ENCODE measurements at regions not wholly inside any gene's neighbourhood (a gene's known extent, or its start where the extent isn't known, plus 50 kb on each side); places are given as distances from the start of the nearest gene placed in this dataset.
A peak's percentile ranks its signal among the peaks of the same experiment; 100 is the strongest.

DNA sequence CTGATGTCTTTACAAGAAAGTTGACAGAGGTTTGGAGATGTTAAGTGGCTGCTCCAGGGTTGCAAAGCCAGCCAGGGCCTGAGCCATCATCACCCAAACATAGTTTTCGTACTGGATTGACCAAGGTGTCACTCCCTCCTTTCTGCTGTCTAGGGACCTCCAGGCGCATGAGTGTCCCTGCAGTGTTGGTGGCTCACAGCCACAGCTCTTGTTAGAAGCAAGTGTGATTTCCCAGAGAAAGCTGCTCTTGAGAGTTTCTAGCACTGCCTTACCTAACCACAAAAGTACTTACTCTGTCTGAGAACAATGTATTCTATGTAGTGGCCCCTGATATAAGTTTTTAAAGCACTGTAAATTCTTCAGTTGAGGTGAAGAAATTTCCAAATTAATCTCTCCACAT, 144.1 kb downstream of the SOX2 start:
- no peak overlapping the region for H3K27ac ChIP-seq
- TF ChIP-seq, protein P1, sequence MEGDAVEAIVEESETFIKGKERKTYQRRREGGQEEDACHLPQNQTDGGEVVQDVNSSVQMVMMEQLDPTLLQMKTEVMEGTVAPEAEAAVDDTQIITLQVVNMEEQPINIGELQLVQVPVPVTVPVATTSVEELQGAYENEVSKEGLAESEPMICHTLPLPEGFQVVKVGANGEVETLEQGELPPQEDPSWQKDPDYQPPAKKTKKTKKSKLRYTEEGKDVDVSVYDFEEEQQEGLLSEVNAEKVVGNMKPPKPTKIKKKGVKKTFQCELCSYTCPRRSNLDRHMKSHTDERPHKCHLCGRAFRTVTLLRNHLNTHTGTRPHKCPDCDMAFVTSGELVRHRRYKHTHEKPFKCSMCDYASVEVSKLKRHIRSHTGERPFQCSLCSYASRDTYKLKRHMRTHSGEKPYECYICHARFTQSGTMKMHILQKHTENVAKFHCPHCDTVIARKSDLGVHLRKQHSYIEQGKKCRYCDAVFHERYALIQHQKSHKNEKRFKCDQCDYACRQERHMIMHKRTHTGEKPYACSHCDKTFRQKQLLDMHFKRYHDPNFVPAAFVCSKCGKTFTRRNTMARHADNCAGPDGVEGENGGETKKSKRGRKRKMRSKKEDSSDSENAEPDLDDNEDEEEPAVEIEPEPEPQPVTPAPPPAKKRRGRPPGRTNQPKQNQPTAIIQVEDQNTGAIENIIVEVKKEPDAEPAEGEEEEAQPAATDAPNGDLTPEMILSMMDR (conservative IDR thresholded peaks at IDR 0.05), result no peak

DNA sequence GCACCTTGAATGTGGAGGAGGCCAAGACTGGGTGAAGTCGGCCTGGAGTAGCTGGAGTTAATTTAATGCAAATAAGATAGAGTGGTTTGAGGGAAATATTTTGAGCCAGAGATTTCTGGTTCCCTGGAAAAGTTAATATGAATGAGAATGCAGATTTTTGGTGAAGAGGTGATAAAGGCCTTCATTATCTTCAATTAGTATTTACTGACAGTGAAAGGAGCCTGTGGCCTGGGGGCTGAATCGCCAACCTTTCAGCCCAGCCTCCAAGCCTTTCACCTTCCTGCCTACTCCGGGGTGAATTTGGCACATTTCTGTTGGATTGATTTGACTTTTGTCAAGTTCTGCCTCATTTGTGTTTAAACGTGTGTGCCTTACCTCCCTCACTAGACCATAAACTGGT, 147.8 kb downstream of the SOX2 start:
- no peak overlapping the region for H3K27ac ChIP-seq

DNA sequence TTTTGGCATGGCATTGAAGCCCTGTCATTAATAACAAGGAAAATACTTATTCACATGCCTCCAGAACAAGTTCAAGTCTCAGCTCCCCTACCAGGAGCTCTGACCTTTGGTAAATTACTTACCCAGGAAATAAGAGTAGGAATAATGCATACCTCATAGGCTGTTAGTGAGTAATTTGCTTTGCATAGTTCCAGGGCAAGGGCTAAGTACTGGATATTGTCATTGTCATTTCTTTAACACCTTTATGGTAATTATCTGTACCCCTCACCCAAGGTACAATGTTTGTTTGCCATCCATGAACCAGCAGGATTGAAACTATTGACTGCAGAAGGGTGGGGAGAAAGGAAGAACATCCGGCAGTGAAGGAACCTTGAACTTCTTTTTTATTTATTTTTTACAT, 148.5 kb downstream of the SOX2 start:
- TF ChIP-seq, protein P1 (conservative IDR thresholded peaks at IDR 0.05), result no peak
- H3K27ac ChIP-seq, result no peak overlapping the region

More for the DNA sequence above, 147.8 kb downstream of the SOX2 start:
- TF ChIP-seq, protein P1 (conservative IDR thresholded peaks at IDR 0.05), result no peak

DNA sequence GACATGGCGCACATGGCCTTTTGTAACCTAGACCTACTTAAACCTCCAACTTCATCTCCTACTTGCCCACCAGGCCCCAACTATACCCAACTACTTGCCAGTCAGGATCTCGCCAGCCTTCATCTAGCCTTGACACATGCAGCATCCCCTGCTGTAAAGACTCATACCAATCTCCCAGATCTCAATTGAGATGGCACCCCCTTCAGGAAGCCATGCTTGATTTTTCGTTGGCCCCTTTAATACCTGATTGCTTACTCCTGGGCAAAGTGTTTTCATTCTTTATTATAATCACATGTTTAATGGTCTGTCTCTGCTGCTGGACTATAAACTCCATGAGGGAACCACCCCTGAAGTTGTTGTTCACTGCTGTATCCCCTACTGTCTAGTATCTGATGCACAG, 150.8 kb downstream of the SOX2 start:
- TF ChIP-seq, protein P1 (conservative IDR thresholded peaks at IDR 0.05), result no peak
- no peak overlapping the region for H3K27ac ChIP-seq

DNA sequence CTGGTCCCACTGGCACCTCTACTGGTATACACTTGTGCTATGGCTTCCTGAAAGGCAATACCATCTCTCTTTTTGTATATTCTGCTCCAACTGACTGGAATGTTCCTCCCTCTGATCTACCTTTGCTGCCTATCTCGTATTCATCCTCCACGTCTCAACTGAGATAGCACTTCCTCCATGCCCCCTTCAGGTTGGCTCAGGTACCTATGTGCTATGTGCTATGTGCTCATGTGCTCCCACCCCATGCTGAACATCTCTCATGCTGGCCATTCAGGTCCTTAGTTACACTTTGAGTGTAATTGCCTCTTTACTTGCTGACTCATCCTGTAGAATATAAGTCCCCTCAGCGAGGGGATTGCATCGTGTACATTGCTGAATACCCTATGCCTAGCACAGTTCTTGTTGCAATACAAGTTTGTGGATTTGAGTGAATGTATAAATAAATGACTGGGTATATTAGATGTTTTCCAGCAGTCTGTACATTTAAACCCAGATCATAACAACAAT, 156.9 kb downstream of the SOX2 start:
- H3K27ac ChIP-seq, result no peak overlapping the region
- TF ChIP-seq, protein P1 (conservative IDR thresholded peaks at IDR 0.05), result no peak

DNA sequence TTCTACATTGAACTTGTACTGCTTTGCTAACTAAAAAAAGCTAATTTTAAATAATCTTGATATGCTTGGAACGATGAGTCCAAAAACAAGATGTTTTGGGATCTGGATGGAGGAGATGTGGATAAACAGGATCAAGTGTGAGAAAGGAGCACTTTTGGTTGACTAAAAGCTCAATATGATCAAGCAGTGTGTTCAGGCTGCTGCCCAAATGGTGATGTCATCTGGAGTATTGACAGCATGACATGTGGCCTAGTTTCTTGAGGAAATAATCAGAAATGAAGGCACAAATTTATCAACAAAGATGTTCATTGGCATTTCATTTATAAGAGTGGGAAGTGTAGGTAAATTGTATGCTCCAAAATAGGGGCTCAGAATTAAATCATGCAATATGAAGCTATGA, 161.2 kb downstream of the SOX2 start:
- TF ChIP-seq, protein P1 (conservative IDR thresholded peaks at IDR 0.05), result no peak
- no peak overlapping the region for H3K27ac ChIP-seq

DNA sequence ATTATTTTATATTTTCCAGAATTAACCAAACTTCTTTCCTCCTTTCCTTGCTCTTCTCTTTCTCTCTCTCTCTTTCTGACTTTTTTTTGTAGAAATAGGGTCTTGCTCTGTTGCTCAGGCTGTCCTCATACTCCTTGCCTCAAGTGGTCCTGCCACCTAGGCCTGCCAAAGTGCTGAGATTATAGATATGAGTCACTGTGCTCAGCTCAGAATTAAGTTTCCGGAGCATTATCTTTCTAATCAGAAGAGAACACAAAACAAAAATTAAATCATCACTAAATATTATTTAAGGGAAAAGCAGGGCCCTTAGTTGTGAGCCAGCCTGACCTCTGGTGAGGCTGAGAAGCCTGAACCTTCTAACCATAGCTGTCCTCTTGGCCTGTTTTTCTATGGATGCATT, 168.2 kb downstream of the SOX2 start:
- peak overlapping the region; percentile 79 for H3K27ac ChIP-seq
- TF ChIP-seq, protein P1 (conservative IDR thresholded peaks at IDR 0.05), result no peak

Data from VCaP (cell line).